IPS-18a (cell line): ENCODE measurements at regions not wholly inside any gene's neighbourhood (a gene's known extent, or its start where the extent isn't known, plus 50 kb on each side); places are given as distances from the start of the nearest gene placed in this dataset.
"Not testable (repeated sequence)": the region's sequence is repeated elsewhere in the genome, so short reads cannot be mapped to it uniquely, and the experiment has no call there.

Experiments used
- H3K27ac ChIP-seq: one replicate; pipeline ENCODE4 v1.5.1; 2013; ENCODE audit warnings: low read length
- H3K27me3 ChIP-seq: one replicate; pipeline ENCODE4 v1.6.1; 2013; ENCODE audit warnings: mild to moderate bottlenecking, low read length; ENCODE audit not compliant: control insufficient read depth, insufficient read depth
- H3K36me3 ChIP-seq: one replicate; pipeline ENCODE4 v1.6.1; 2013; ENCODE audit warnings: low read depth, low read length; ENCODE audit not compliant: control insufficient read depth
- H3K4me1 ChIP-seq: one replicate; pipeline ENCODE4 v1.6.1; 2013; ENCODE audit warnings: low read depth, low read length; ENCODE audit not compliant: control insufficient read depth
- H3K4me3 ChIP-seq: one replicate; pipeline ENCODE4 v1.5.1; 2013; ENCODE audit warnings: low read length
- H3K9ac ChIP-seq: one replicate; pipeline ENCODE4 v1.6.1; 2013; ENCODE audit warnings: mild to moderate bottlenecking, low read length, moderate library complexity
- H3K9me3 ChIP-seq: one replicate; pipeline ENCODE4 v1.6.1; 2013; ENCODE audit warnings: low read depth, low read length; ENCODE audit not compliant: control insufficient read depth

- no peak overlapping the region for H3K4me3 ChIP-seq
- peaks cover 11% of the 10 kb centered on the region for H3K4me1 ChIP-seq
- H3K9ac ChIP-seq, result no peak overlapping the region
- no peaks in the 10 kb centered on the region for H3K9me3 ChIP-seq
- H3K27ac ChIP-seq, result no peak overlapping the region
- no peaks in the 10 kb centered on the region for H3K36me3 ChIP-seq
- H3K27me3 ChIP-seq, result no peaks in the 10 kb centered on the region
Measured at GRCh38 chr2:156001851-156002250, 330.7 kb downstream of the NR4A2 start.

- Histone ChIP-seq H3K36me3 (no peaks in the 10 kb centered on the region), H3K27me3 (no peaks in the 10 kb centered on the region), H3K4me3 (no peak overlapping the region), H3K9ac (no peak overlapping the region), H3K27ac (no peak overlapping the region), H3K9me3 (no peaks in the 10 kb centered on the region), H3K4me1 (no peaks in the 10 kb centered on the region)
Measured at GRCh38 chr2:155997538-155997937, 335.0 kb downstream of the NR4A2 start.

DNA sequence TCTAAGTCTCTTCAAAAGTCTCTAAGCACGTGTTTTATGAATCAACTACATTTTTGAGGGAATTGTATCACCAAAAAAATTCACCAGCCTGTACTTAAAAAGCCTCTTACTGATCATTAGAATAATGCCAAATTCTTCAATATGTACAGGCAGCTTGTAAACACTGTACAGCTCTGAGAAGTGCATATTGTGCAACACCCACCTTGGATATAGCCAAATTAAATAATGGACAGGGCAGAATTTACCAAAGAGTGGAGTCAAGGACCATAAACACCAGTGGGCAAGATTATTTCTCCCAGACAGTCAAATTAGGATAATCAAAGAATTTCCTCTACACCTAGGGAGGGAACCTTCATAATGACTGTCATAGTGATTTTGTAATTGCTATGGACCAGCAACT lies 338.2 kb downstream of the NR4A2 start:
- Histone ChIP-seq H3K27ac (no peak overlapping the region), H3K9me3 (no peaks in the 10 kb centered on the region), H3K9ac (no peak overlapping the region), H3K27me3 (no peaks in the 10 kb centered on the region), H3K36me3 (no peaks in the 10 kb centered on the region), H3K4me3 (no peak overlapping the region), H3K4me1 (no peaks in the 10 kb centered on the region)

DNA sequence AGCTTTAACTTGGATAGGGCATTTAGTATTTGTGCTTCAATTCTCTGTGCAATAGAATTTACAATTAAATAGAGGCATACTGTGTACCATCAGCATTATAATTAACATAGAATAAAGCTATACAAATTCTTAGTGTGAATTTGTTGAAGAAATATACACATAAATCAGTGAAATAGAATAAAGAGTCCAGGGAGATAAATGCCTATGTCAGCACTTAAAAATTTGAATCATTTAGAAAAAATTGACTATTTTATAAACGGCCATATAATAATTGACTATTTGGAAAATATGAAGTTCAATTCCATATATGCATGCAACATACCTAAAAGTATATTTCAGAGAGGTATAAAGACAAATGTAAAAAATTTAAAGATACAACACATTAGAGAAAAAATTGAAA lies 348.7 kb downstream of the NR4A2 start:
- Histone ChIP-seq H3K4me3 (no peak overlapping the region), H3K36me3 (no peaks in the 10 kb centered on the region), H3K4me1 (peaks cover 6% of the 10 kb centered on the region), H3K27ac (no peak overlapping the region), H3K9ac (no peak overlapping the region), H3K9me3 (no peaks in the 10 kb centered on the region), H3K27me3 (no peaks in the 10 kb centered on the region)

DNA sequence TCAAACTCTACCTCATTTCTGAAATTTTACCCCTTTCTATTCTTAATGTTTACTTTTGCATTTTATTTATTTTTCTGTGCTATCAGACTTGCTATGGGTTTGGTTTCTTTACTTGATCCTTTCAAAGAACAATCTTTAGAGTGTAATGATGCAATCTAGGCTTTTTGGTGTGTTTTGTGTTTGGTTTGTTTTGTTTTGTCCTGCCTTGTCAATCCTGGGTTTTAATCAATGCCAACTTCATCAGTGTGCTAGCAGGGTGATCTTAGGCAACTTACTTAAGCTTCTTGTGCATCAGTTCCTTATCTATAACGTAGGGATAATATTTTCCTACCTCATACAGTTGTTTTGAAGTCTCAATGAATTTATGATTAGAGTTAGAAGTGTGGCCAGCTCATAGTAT lies 350.4 kb downstream of the NR4A2 start:
- no peak overlapping the region for H3K27ac ChIP-seq
- no peaks in the 10 kb centered on the region for H3K9me3 ChIP-seq
- H3K4me1 ChIP-seq, result peaks cover 6% of the 10 kb centered on the region
- no peak overlapping the region for H3K9ac ChIP-seq
- H3K4me3 ChIP-seq, result no peak overlapping the region
- H3K36me3 ChIP-seq, result no peaks in the 10 kb centered on the region
- no peaks in the 10 kb centered on the region for H3K27me3 ChIP-seq

DNA sequence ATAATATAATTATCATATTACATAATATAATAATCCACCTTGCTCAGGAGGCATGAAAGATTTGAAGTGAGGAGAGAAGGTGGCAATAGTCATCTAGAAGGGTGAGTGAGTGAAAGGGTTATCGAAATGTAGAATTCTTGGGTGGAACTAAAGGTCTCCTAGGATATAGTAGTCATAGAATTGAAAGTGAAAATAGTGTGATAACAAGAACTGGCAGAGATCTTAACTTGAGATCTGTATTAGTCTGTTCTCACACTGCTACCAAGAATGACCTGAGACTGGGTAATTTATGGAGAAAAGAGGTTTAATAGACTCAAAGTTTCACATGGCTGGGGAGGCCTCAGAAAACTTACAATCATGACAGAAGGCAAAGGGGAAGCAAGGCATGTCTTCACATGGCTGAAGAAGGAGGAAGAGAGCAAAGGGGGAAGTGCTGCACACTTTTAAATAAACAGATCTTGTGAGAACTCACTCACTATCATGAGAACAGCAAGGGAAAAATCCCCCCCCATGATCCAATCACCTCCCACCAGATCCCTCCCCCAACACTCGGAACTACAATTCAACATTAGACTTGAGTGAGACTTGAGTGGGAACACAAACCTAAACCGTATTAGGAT lies 351.5 kb downstream of the NR4A2 start:
- Histone ChIP-seq H3K27me3 (no peaks in the 10 kb centered on the region), H3K36me3 (no peaks in the 10 kb centered on the region), H3K9ac (no peak overlapping the region), H3K9me3 (no peaks in the 10 kb centered on the region), H3K4me1 (peaks cover 6% of the 10 kb centered on the region), H3K27ac (no peak overlapping the region), H3K4me3 (no peak overlapping the region)

- Histone ChIP-seq H3K4me1 (peaks cover 14% of the 10 kb centered on the region), H3K27me3 (no peaks in the 10 kb centered on the region), H3K4me3 (no peak overlapping the region), H3K9me3 (no peaks in the 10 kb centered on the region), H3K9ac (no peak overlapping the region), H3K27ac (no peak overlapping the region), H3K36me3 (no peaks in the 10 kb centered on the region)
Measured at GRCh38 chr2:155975734-155976133, 356.8 kb downstream of the NR4A2 start.

GRCh38 chr2:155972916-155973315 lies 359.6 kb downstream of the NR4A2 start:
- Histone ChIP-seq H3K9ac (no peak overlapping the region), H3K9me3 (no peaks in the 10 kb centered on the region), H3K4me1 (peaks cover 14% of the 10 kb centered on the region), H3K36me3 (no peaks in the 10 kb centered on the region), H3K4me3 (no peak overlapping the region), H3K27me3 (no peaks in the 10 kb centered on the region), H3K27ac (no peak overlapping the region)

GRCh38 chr2:155966064-155966471 lies 366.5 kb downstream of the NR4A2 start:
- H3K27ac ChIP-seq, H3K27me3 ChIP-seq, H3K36me3 ChIP-seq, H3K4me1 ChIP-seq, H3K4me3 ChIP-seq, H3K9me3 ChIP-seq, H3K9ac ChIP-seq: not testable (repeated sequence)

- Histone ChIP-seq H3K4me3 (peak overlapping the region; percentile 27), H3K27me3 (no peaks in the 10 kb centered on the region), H3K9me3 (no peaks in the 10 kb centered on the region), H3K9ac (no peak overlapping the region), H3K36me3 (no peaks in the 10 kb centered on the region), H3K4me1 (peaks cover 2% of the 10 kb centered on the region), H3K27ac (no peak overlapping the region)
Measured at GRCh38 chr2:155965415-155966063, 367.0 kb downstream of the NR4A2 start.

DNA sequence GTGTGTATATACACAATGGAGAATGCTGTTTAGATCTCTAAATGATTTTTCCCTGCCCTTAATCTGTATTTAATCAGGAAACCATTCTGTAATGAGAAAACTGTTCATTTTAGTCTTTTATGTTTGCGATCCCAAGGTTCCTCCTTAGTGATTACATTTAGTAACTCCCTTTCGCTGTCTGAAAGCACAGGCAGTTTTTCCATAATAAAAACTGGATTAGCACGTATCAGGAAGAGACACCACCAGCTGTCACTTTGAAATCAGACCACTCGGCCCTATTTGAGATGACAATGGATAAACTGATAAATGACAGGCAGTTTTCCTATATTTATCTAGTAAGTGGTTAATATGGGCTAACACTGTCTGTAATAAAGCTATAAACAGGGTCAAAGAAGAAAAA lies 370.9 kb downstream of the NR4A2 start:
- Histone ChIP-seq H3K4me1 (peaks cover 2% of the 10 kb centered on the region), H3K27ac (no peak overlapping the region), H3K9ac (no peak overlapping the region), H3K4me3 (no peak overlapping the region), H3K9me3 (no peaks in the 10 kb centered on the region), H3K27me3 (no peaks in the 10 kb centered on the region), H3K36me3 (no peaks in the 10 kb centered on the region)

DNA sequence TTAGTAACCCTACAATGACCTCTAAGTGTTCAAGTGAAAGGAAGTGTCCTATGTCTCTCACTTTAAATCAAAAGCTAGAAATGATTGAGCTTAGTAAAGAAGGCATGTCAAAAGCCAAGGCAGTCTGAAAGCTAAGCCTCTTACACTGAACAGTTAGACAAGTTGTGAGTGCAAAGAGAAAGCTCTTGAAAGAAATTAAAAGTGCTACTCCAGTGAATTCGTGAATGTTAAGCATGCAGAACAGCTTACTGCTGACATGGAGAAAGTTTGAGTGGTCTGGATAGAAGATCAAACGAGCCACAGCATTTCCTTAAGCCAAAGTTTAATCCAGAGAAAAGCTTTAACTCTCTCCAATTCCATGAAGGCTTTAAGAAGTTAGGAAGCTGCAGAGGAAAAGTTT lies 373.7 kb downstream of the NR4A2 start:
- H3K27me3 ChIP-seq, result no peaks in the 10 kb centered on the region
- H3K36me3 ChIP-seq, result no peaks in the 10 kb centered on the region
- H3K27ac ChIP-seq, result no peak overlapping the region
- H3K4me3 ChIP-seq, result no peak overlapping the region
- H3K9me3 ChIP-seq, result no peaks in the 10 kb centered on the region
- H3K9ac ChIP-seq, result no peak overlapping the region
- peaks cover 2% of the 10 kb centered on the region for H3K4me1 ChIP-seq
